HL-60 (cell line): ENCODE measurements at regions not wholly inside any gene's neighbourhood (a gene's known extent, or its start where the extent isn't known, plus 50 kb on each side); places are given as distances from the start of the nearest gene placed in this dataset.
A peak's percentile ranks its signal among the peaks of the same experiment; 100 is the strongest.

Source experiments
- DNase-seq, 2 experiments: peaks; one replicate each; pipeline ENCODE4 v3.0.0-alpha.2; 2010 to 2020; ENCODE audit warnings: low read depth in 1 of 2, low spot score in 1 of 2
- H3K27ac ChIP-seq: fragments of 250-450 bp; sonication (Bioruptor Pico); replicated peaks from 2 replicates; pipeline ENCODE4 v1.5.1; 2020; ENCODE audit warnings: mild to moderate bottlenecking, moderate library complexity
- H3K27me3 ChIP-seq: fragments of 250-450 bp; sonication (Bioruptor Pico); 2 replicates; pipeline ENCODE4 v1.5.1; 2021; ENCODE audit warnings: mild to moderate bottlenecking, moderate library complexity; ENCODE audit not compliant: insufficient read depth, poor library complexity, severe bottlenecking
- H3K4me3 ChIP-seq: replicated peaks from 2 replicates; pipeline ENCODE4 v1.5.1; 2011; ENCODE audit warnings: mild to moderate bottlenecking, control low read depth, low read length; ENCODE audit not compliant: insufficient read depth
- CTCF ChIP-seq: IDR thresholded peaks from one replicate; pipeline ENCODE4 v1.5.1; 2011; ENCODE audit warnings: low read length, control low read depth, inconsistent platforms; ENCODE audit not compliant: insufficient read depth
- GABPA ChIP-seq: IDR thresholded peaks from 2 replicates; pipeline ENCODE4 v1.6.1; 2012; ENCODE audit warnings: low read depth
- POLR2AphosphoS5 ChIP-seq: IDR thresholded peaks from 2 replicates; pipeline ENCODE4 v1.6.1; 2012; ENCODE audit warnings: low read depth
- REST ChIP-seq: IDR thresholded peaks from 2 replicates; pipeline ENCODE4 v1.6.1; 2012; ENCODE audit warnings: low read depth; ENCODE audit not compliant: insufficient replicate concordance
- SPI1 ChIP-seq: IDR thresholded peaks from 2 replicates; pipeline ENCODE4 v1.6.1; 2012; ENCODE audit warnings: low read depth, mild to moderate bottlenecking, borderline replicate concordance

- Histone ChIP-seq H3K27me3 (no peaks in the 10 kb centered on the region), H3K27ac (no peak overlapping the region), H3K4me3 (no peak overlapping the region)
- DNase-seq = no peak
- TF ChIP-seq SPI1 (peak; percentile 44; the same call in 1 of the 2 replicates), POLR2AphosphoS5 (no peak)
Observed at GRCh38 chr9:3586066-3586465, 60.3 kb upstream of the RFX3 start.

GRCh38 chr9:3585606-3586005 lies 59.8 kb upstream of the RFX3 start:
- Histone ChIP-seq H3K27ac (peak overlapping the region; percentile 4; the same call in 1 of the 2 replicates), H3K27me3 (no peaks in the 10 kb centered on the region), H3K4me3 (no peak overlapping the region)
- DNase-seq = peak; percentile 10 to 34
- TF ChIP-seq POLR2AphosphoS5 (no peak), GABPA (no peak), CTCF (no peak), SPI1 (peak; percentile 27; the same call in 1 of the 2 replicates), REST (no peak)

GRCh38 chr9:3578786-3579185 lies 53.0 kb upstream of the RFX3 start:
- peak in 1 of 2 experiments; percentile 18 for DNase-seq
- TF ChIP-seq POLR2AphosphoS5 (no peak), GABPA (no peak), SPI1 (no peak), REST (no peak), CTCF (no peak)
- Histone ChIP-seq H3K4me3 (no peak overlapping the region), H3K27ac (no peak overlapping the region), H3K27me3 (no peaks in the 10 kb centered on the region)

DNA sequence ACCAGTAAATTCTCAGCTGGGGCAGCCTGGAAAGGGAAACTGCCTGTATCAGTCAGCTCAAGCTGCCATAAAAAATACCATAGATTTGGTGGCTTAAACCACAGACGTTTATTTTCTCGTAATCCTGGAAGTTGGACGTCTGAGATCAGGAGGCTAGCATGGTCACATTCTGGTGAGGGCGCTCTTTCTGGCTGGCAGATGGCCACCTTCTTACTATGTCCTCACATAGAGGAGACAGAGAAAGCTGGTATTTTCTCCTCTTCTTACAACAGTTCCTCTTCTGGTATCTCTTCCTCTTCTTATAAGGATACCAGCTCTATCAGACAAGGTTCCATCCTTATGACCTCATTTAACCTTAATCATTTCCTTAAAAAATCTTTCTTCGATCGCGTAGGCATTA lies 50.5 kb upstream of the RFX3 start:
- Histone ChIP-seq H3K27me3 (no peaks in the 10 kb centered on the region), H3K27ac (peak overlapping the region; percentile 54), H3K4me3 (no peak overlapping the region)
- DNase-seq = peak; percentile 77 to 86
- no peak for TF ChIP-seq GABPA
- peak; percentile 98 for TF ChIP-seq SPI1
- peak; percentile 54 for TF ChIP-seq CTCF
- peak; percentile 49; the same call in 1 of the 2 replicates for TF ChIP-seq POLR2AphosphoS5
- no peak for TF ChIP-seq REST
